Activated CD4-positive, alpha-beta T cell treated with anti-CD3 and anti-CD28 coated beads for 1 hour (primary cell): ENCODE measurements at regions not wholly inside any gene's neighbourhood (a gene's known extent, or its start where the extent isn't known, plus 50 kb on each side); places are given as distances from the start of the nearest gene placed in this dataset.
"Not testable (repeated sequence)": the region's sequence is repeated elsewhere in the genome, so short reads cannot be mapped to it uniquely, and the experiment has no call there.

Experiments used
- DNase-seq: peaks from one replicate; pipeline ENCODE4 v3.0.0-alpha.2; 2020

- DNase-seq, result no peak
Measured at GRCh38 chr3:18234717-18235335, 190.3 kb downstream of the SATB1 start.

DNA sequence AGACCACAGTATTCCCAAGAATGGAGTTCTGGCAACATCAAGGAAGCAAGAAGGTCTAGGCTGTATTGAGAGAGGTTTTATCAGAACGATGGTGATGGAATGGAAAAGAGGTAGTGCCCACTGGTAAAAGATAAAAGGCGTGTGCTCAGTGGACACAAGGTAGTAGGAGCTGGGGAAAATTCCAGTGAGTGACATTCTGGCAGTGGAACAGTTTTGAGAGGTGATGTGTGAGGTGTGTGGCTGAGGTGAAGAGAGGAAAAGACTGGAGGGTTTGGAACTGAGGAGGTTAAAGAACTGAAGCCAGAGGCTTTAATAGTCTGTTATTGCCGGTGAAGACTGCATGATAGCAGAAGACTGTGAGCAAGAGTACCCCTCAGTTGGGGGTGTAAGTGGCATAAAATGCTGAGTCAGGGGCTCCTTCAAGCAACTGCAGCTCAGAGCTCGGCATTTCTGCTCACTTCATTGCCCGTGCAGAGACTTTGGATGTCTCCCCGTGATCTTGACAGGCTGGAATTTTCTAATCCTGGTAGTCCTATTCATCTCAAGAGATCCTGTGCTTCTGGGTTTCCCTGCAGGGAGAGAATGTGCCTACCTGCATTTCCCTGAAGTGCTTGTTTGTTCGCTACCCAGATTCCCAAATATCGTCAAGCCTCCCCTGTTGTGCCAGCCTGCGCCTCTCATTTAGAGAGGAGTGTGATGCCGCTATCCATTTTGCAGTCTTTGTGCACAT lies 191.0 kb downstream of the SATB1 start:
- no peak for DNase-seq

DNA sequence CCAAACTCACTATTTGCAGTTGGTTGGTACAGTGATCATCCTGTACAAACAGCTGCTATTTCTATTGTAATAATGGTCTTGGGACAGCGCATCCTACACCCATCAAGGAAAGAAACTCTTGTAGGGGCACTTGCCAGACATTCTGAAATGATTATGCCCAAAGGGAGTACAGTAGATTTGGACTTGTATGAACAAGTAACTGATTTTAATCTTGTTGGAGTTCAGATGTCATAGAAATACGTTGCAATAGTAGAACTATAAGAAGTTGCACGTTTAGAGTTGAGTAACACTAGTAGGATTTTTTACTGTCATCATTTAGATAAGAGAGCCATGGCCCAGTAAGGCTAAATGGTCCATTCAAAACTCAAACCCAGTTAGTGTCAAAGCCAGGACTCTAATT lies 192.8 kb downstream of the SATB1 start:
- DNase-seq, result no peak

- no peak for DNase-seq
Measured at GRCh38 chr3:18228060-18228459, 197.1 kb downstream of the SATB1 start.

- no peak for DNase-seq
Measured at GRCh38 chr3:18225709-18226108, 199.4 kb downstream of the SATB1 start.

DNA sequence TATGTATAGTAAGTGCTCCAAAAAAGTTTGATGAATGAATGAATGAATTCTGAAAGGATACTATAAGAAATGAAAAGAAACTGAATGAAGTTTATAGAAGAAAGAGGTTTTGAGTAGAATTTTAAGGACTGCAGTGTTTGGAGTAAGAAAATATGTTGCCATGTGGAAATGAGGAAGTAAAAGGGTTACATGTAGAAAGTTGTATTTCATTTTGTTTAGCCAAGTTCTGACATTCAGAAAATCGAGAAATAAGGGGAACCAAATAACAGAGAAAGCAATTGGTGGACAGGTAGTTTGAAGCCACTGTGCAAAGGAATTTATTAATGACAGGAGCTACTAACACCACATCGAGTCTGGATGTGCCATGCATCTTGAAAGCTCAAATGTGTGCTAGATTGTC lies 200.7 kb downstream of the SATB1 start:
- no peak for DNase-seq

DNA sequence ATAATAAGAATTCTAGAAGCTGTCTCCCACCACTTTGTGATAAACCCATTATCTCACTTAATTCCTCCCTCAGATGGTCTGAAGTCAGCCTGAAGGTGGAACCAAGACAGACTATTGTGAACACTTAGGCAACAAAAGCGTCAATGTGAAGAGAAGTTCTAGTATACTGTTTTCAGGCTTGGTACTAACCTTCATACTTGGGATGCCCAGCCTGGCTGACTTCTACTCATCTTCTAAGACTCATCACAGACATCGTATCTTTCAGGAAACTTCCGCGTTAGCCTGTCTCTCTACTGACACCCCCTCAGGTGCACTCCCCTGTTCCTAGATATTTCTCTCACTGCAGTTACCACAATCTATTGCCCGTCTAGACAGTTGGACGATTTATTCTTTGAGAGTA lies 201.2 kb downstream of the SATB1 start:
- DNase-seq, result no peak

DNA sequence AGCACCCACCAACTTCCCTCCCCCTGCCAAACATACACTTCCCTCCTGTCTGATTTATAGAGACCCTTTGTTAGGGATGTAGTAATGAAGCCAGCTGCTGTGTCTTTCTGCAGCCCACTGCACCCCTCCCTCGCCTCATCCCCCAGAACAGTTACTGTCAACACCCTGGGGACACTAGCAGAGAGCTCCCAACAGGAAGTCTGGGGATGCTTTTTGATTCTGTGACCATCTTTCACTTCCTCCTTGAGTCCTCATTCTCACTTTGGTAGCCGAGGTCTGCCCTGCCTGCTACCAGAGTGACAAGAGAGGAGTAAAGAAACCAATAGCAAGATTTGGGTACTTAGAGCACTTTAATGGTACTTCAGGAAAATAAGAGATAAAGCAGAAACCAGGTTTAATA lies 201.6 kb downstream of the SATB1 start:
- DNase-seq, result no peak

DNA sequence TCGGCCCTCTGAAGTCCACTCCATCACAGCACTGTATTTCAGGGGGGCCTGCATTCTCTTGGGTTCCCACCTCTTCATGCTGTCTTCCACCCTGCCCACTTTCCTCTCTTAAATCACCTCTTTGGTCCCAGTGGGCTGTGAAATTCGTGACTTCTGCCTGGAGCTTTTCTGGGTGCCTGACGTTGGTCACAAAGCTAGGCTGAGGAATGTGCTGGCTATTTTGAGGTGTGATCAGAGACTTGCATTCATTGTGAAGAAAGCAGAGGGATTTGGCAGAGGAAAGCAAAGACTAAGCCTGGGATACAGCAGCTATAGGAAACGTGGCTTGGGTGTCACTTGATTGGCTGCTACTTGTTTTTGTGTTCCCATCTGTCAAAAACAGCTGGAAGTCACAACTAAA lies 202.5 kb downstream of the SATB1 start:
- no peak for DNase-seq

GRCh38 chr3:18217507-18218174 lies 207.5 kb downstream of the SATB1 start:
- DNase-seq, result no peak

DNA sequence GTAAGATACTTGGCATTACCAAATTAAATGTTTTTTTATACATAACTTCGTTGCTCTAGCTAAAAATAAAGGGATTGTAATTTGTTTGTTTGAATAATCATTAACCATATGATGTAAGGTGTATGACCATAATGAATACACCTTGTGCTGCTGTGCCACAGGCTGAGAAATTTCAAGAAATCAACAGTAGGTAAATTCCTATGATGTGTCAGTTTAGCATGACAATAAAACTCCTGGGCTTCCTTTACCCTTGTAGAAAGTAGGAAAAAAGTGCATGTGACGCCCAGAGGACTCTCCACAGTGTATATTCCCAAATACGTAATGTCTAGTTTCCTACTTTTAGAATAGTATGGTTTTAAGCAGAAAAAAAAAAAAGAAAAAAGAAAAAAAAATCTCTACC lies 208.1 kb downstream of the SATB1 start:
- DNase-seq, result no peak

- no peak for DNase-seq
Measured at GRCh38 chr3:18215639-18216038, 209.5 kb downstream of the SATB1 start.

DNA sequence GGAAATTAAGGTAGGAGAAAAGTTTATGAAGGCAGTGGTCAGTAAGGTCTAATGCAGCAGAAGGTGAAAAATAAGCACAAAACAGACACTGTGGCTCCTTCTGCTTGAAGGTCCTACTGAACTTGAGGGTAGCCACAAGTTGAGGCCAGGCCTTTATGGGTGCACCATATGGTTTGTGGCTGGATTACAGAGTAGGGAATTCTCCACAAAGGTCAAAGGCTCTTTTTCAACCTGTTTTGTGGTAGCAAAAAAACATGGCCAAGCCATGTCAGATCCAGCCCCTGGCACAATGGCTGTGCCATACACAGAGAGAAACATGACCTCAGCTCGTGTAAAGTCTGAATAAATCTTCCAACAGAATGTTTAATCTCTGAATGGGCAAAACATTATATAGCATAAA lies 214.0 kb downstream of the SATB1 start:
- no peak for DNase-seq

GRCh38 chr3:18208856-18209255 lies 216.3 kb downstream of the SATB1 start:
- DNase-seq, result no peak

DNA sequence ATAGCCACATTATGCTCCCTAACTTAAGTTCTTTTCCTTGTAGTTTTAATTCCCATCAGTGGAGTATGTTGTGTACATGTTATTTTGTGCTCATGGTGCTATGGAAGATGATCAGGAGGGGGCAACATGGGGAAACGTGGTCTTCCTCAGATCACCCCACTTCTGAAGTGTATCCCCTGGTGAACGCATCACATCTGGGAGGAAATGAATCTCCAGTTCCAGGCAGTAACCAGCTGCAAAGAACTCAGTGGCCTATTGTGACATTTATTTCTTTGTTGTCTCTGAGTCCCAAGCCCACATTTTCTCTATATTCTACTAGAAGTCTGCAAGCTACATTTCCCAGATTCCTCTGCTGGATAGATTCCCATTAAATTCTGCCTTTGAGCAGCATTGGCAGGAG lies 217.0 kb downstream of the SATB1 start:
- no peak for DNase-seq

DNA sequence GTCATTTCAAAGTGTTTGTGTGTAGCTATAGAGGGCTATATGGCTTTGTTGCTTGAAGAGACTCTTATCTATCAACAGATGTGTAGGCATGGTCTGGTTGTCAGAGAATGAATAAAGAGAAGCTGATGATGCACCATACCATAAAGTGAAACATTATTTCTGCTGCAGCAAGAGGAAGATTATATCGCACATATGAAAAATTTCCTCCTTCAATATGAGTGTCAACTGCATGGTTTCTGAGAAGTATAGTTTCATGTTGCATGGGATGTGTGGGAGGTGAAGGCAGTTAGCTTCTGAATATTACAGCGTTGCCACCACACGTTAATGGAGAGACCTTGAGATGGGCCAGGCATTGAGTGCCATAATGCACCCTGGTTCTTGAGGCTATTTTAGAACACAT lies 217.9 kb downstream of the SATB1 start:
- DNase-seq, result no peak

- DNase-seq, result not testable (repeated sequence)
Measured at GRCh38 chr3:18205701-18206100, 219.4 kb downstream of the SATB1 start.

- DNase-seq, result no peak
Measured at GRCh38 chr3:18201315-18201714, 223.8 kb downstream of the SATB1 start.

DNA sequence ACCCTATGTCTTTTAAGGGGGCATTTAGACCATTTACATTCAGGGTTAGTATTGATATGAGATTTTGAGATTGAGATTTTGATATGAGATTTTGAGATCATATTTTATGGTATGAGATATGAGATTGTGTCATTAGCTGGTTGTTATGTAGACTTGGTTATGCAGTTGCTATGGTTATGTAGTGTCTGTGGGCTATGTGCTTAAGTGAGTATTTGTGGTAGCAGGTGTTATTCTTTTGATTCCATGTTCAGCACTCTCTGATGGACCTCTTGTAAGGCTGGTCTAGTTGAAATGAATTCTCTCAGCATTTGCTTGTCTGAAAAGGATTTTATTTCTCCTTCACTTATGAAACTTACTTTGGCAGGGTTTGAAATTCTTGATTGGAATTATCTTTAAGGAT lies 225.4 kb downstream of the SATB1 start:
- no peak for DNase-seq

DNA sequence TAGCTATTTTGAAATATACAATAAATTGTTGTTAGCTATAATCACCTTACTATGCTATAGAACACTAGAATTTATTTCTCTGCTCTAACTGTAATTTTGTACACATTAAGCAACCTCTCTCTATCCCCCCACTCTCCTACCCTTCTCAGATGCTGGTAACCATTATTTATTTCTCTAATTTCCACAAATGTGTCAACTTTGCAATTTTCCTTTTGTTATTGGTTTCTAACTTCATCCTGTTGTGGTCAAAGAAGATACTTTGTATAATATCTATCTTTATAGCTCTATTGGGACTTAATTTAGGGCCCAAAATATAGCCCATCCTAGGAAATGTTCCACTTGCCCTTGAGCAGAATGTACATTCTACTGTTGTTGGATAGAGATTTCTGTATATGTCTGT lies 229.3 kb downstream of the SATB1 start:
- DNase-seq, result no peak

DNA sequence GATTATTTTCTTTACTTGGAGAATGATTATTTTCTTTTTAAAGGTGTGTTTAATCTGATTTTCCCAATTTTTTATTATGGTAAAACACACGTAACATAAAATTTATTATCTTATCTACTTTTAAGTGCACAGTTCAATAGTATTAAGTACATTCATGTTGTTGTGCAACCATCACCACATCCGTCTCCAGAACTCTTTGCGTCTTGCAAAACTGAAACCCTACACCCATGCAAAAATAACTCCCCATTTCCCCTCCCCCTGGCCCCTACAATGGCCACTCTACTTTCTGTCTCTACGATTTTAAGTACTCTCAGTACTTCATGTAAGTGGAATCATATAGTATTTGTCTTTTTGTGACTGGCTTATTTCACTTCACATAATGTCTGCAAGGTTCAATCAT lies 230.7 kb downstream of the SATB1 start:
- DNase-seq, result no peak

DNA sequence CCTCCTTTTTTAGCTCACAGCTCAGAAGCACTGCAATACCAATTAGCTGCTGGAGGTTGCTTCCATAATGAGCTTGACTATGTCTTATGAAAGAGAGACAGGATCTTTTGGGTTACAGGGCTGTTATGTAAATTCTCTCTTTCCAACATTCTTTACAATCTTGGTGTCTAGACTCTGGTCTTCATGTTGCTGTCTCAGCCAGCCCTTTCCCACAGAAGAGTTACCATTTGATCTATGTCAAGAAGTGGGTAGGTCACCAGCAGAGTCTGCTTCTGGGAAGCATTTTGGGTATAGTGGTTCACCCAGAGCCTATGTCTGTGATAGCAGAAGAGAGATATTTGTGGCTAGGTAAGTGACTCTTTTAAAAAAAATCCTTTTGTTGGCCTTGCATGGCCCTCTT lies 234.5 kb downstream of the SATB1 start:
- DNase-seq, result no peak

GRCh38 chr3:18189282-18190050 lies 235.7 kb downstream of the SATB1 start:
- no peak for DNase-seq

GRCh38 chr3:18188491-18188890 lies 236.6 kb downstream of the SATB1 start:
- no peak for DNase-seq
